Stomach smooth muscle (tissue), 2 donors: ENCODE measurements at regions not wholly inside any gene's neighbourhood (a gene's known extent, or its start where the extent isn't known, plus 50 kb on each side); places are given as distances from the start of the nearest gene placed in this dataset.
"Not testable (repeated sequence)": the region's sequence is repeated elsewhere in the genome, so short reads cannot be mapped to it uniquely, and the experiment has no call there.

Experiments used
- H3K27ac ChIP-seq: one replicate; pipeline ENCODE4 v1.7.0; 2013; ENCODE audit warnings: mild to moderate bottlenecking, low read length, inconsistent platforms
- H3K27me3 ChIP-seq, 2 donors: one replicate each; pipeline ENCODE4 v1.7.0; 2013; ENCODE audit warnings: low read length in 2 of 2; ENCODE audit not compliant: insufficient read depth in 2 of 2, control insufficient read depth in 1 of 2
- H3K36me3 ChIP-seq, 2 donors: one replicate each; pipeline ENCODE4 v1.7.0; 2013; ENCODE audit warnings: low read length in 2 of 2; ENCODE audit not compliant: control insufficient read depth in 2 of 2, insufficient read depth in 2 of 2
- H3K4me1 ChIP-seq: one replicate; pipeline ENCODE4 v1.7.0; 2013; ENCODE audit warnings: low read length; ENCODE audit not compliant: control insufficient read depth, insufficient read depth
- H3K4me3 ChIP-seq, 2 donors: one replicate each; pipeline ENCODE4 v1.7.0; 2013; ENCODE audit warnings: low read length in 2 of 2
- H3K9ac ChIP-seq, 2 donors: one replicate each; pipeline ENCODE4 v1.7.0; 2013; ENCODE audit warnings: low read length in 2 of 2, mild to moderate bottlenecking in 1 of 2
- H3K9me3 ChIP-seq, 2 donors: one replicate each; pipeline ENCODE4 v1.7.0; 2013; ENCODE audit warnings: low read length in 2 of 2; ENCODE audit not compliant: control insufficient read depth in 2 of 2
- donor health status: healthy.
- donor health status: Pancreatic carcinoma.

GRCh38 chr21:28294051-28294450, 698.6 kb downstream of the LTN1 start:
- Histone ChIP-seq H3K4me1 (no peaks in the 10 kb centered on the region), H3K9me3 (no peaks in the 10 kb centered on the region), H3K9ac (no peak overlapping the region), H3K27me3 (no peaks in the 10 kb centered on the region), H3K36me3 (no peaks in the 10 kb centered on the region), H3K4me3 (no peak overlapping the region), H3K27ac (no peak overlapping the region)

- no peaks in the 10 kb centered on the region for H3K27me3 ChIP-seq
- no peaks in the 10 kb centered on the region for H3K36me3 ChIP-seq
- H3K4me1 ChIP-seq: no peaks in the 10 kb centered on the region
- H3K4me3 ChIP-seq: no peak overlapping the region
- H3K9me3 ChIP-seq: no peaks in the 10 kb centered on the region
- H3K27ac ChIP-seq: no peak overlapping the region
- no peak overlapping the region for H3K9ac ChIP-seq
These were observed 708.8 kb downstream of the LTN1 start for GRCh38 chr21:28283641-28284490.

GRCh38 chr21:28282833-28283232, 709.8 kb downstream of the LTN1 start:
- Histone ChIP-seq H3K4me1 (no peaks in the 10 kb centered on the region), H3K27ac (no peak overlapping the region), H3K27me3 (no peaks in the 10 kb centered on the region), H3K9me3 (no peaks in the 10 kb centered on the region), H3K9ac (no peak overlapping the region), H3K4me3 (no peak overlapping the region), H3K36me3 (no peaks in the 10 kb centered on the region)

GRCh38 chr21:28281357-28281756, 711.3 kb downstream of the LTN1 start:
- H3K9me3 ChIP-seq, H3K27me3 ChIP-seq, H3K4me3 ChIP-seq, H3K9ac ChIP-seq, H3K27ac ChIP-seq, H3K4me1 ChIP-seq, H3K36me3 ChIP-seq: not testable (repeated sequence)

- Histone ChIP-seq H3K27me3 (no peaks in the 10 kb centered on the region), H3K36me3 (no peaks in the 10 kb centered on the region), H3K27ac (no peak overlapping the region), H3K9ac (no peak overlapping the region), H3K4me3 (no peak overlapping the region), H3K4me1 (no peaks in the 10 kb centered on the region), H3K9me3 (no peaks in the 10 kb centered on the region)
These were observed 712.1 kb downstream of the LTN1 start for GRCh38 chr21:28280611-28281010.

GRCh38 chr21:28277324-28277723, 715.4 kb downstream of the LTN1 start:
- Histone ChIP-seq H3K9me3 (no peaks in the 10 kb centered on the region), H3K27ac (no peak overlapping the region), H3K4me3 (no peak overlapping the region), H3K27me3 (no peaks in the 10 kb centered on the region), H3K4me1 (no peaks in the 10 kb centered on the region), H3K36me3 (no peaks in the 10 kb centered on the region), H3K9ac (no peak overlapping the region)

GRCh38 chr21:28272272-28272992, 720.2 kb downstream of the LTN1 start:
- no peak overlapping the region for H3K27ac ChIP-seq
- H3K27me3 ChIP-seq: no peaks in the 10 kb centered on the region
- H3K9me3 ChIP-seq: no peaks in the 10 kb centered on the region

GRCh38 chr21:28269173-28269572, 723.5 kb downstream of the LTN1 start:
- Histone ChIP-seq H3K27ac (no peak overlapping the region), H3K36me3 (no peaks in the 10 kb centered on the region)

More at GRCh38 chr21:28272272-28272992, 720.2 kb downstream of the LTN1 start:
- no peak overlapping the region for H3K9ac ChIP-seq
- no peak overlapping the region for H3K4me3 ChIP-seq
- no peaks in the 10 kb centered on the region for H3K4me1 ChIP-seq
- no peaks in the 10 kb centered on the region for H3K36me3 ChIP-seq

GRCh38 chr21:28268685-28269084, 724.0 kb downstream of the LTN1 start:
- H3K27ac ChIP-seq: no peak overlapping the region
- no peak overlapping the region for H3K9ac ChIP-seq
- no peaks in the 10 kb centered on the region for H3K4me1 ChIP-seq
- no peaks in the 10 kb centered on the region for H3K36me3 ChIP-seq
- H3K4me3 ChIP-seq: no peak overlapping the region
- H3K9me3 ChIP-seq: no peaks in the 10 kb centered on the region
- no peaks in the 10 kb centered on the region for H3K27me3 ChIP-seq

More at GRCh38 chr21:28269173-28269572, 723.5 kb downstream of the LTN1 start:
- no peak overlapping the region for H3K9ac ChIP-seq
- no peak overlapping the region for H3K4me3 ChIP-seq
- H3K4me1 ChIP-seq: no peaks in the 10 kb centered on the region
- no peaks in the 10 kb centered on the region for H3K9me3 ChIP-seq
- H3K27me3 ChIP-seq: no peaks in the 10 kb centered on the region

- Histone ChIP-seq H3K27ac (no peak overlapping the region), H3K4me3 (no peak overlapping the region), H3K36me3 (no peaks in the 10 kb centered on the region), H3K27me3 (no peaks in the 10 kb centered on the region), H3K9ac (no peak overlapping the region), H3K9me3 (no peaks in the 10 kb centered on the region), H3K4me1 (no peaks in the 10 kb centered on the region)
These were observed 725.2 kb downstream of the LTN1 start for GRCh38 chr21:28267449-28267848.

GRCh38 chr21:28266061-28266460, 726.6 kb downstream of the LTN1 start:
- Histone ChIP-seq H3K27me3 (no peaks in the 10 kb centered on the region), H3K9ac (no peak overlapping the region), H3K4me3 (no peak overlapping the region), H3K9me3 (no peaks in the 10 kb centered on the region), H3K27ac (no peak overlapping the region), H3K36me3 (no peaks in the 10 kb centered on the region), H3K4me1 (no peaks in the 10 kb centered on the region)
